ENCODE measurements at regions not wholly inside any gene's neighbourhood (a gene's known extent, or its start where the extent isn't known, plus 50 kb on each side); places are given as distances from the start of the nearest gene placed in this dataset.
A peak's percentile ranks its signal among the peaks of the same experiment; 100 is the strongest.
"Not testable (repeated sequence)": the region's sequence is repeated elsewhere in the genome, so short reads cannot be mapped to it uniquely, and the experiment has no call there.

GRCh38 chr16:10261077-10261476, 78.8 kb upstream of the GRIN2A start:
- ATAC-seq = no peak
- no peaks in the 10 kb centered on the region for H3K27me3 ChIP-seq
- H3K27ac ChIP-seq = no peak overlapping the region
- no peak for TF ChIP-seq CTCF (IDR thresholded peaks at IDR 0.05)
- TF ChIP-seq POLR2A (IDR thresholded peaks at IDR 0.05) = no peak
- H3K4me3 ChIP-seq = no peak overlapping the region
- H3K9me3 ChIP-seq = no peaks in the 10 kb centered on the region
- H3K4me1 ChIP-seq = peaks cover 0 to 56% (median 8%) of the 10 kb centered on the region in 4 donors
- WGBS (ENCODE audit: insufficient coverage, low coverage, low lambda C conversion rate, missing lambda C conversion rate) = 78% methylated on average over 11 of the region's 11 CpGs
- no peak for DNase-seq
- H3K36me3 ChIP-seq = no peaks in the 10 kb centered on the region
- intact Hi-C loops (cut with DNase I) = no loop called here

DNA sequence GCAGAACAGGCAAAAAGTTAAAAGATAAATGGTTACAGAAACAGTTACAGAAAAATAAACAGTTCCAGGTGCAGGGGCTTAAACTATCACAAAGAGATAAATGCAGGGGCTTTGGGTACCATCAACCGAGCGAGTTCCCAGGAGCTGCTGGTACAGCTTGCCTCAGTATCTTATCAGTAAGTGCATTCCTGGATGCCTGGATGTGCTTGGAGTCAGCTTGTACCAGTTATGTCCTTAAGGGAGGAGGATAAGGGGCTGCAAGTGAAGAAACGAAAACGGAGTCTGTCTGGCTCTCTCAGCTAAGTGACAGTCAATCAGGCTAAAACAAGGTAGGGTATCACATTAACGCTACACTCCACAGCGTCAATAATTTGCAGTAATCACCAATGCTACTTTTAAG, 79.3 kb upstream of the GRIN2A start:
- H3K9me3 ChIP-seq; H3K27me3 ChIP-seq; H3K27ac ChIP-seq; DNase-seq; H3K36me3 ChIP-seq; H3K4me3 ChIP-seq; ATAC-seq; intact Hi-C loops (cut with DNase I): not testable (repeated sequence)
- H3K4me1 ChIP-seq = peaks cover 0 to 56% (median 8%) of the 10 kb centered on the region in 4 donors
- 73% methylated on average over 6 of the region's 6 CpGs for WGBS (ENCODE audit: insufficient coverage, low coverage, low lambda C conversion rate, missing lambda C conversion rate)

DNA sequence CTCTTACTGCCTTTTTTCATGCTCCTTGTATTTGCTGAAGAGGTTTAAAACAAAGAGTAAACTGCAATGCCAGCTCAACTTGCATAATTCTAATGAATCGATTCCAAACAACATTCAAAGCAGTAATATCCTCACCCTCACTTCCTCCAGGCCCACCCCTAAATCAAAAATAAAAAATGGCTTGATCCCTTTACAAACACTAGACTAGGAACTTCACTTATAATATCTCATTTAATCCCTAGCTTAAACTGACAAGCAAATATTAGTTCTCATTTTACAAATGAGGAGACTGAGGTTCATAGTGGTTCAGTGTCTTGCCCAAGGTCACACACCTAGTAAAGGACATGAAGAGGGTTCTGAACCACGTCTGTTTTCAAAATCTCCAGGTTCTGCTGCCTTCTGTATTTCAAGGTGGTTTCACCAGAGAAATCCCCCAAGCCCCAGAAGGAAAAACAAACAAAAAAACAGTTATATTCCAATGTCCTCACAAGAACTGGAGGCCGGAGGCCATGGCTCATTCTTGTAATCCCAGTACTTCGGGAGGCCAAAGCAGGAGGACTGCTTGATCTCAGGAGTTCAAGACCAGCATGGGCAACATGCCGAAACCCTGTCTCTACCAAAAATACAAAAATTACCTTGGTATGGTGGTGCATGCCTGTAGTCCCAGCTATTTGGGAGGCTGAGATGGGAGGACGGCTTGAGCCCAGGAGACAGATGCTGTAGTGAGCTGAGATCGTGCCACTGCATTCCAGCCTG, 80.3 kb upstream of the GRIN2A start:
- Histone ChIP-seq H3K4me1 (peaks cover 0 to 48% (median 6%) of the 10 kb centered on the region in 4 donors), H3K27me3 (no peaks in the 10 kb centered on the region), H3K4me3 (no peak overlapping the region), H3K36me3 (no peaks in the 10 kb centered on the region), H3K9me3 (no peaks in the 10 kb centered on the region), H3K27ac (peak overlapping the region in 2 of 3 donors; percentile 19 to 85)
- TF ChIP-seq POLR2A (IDR thresholded peaks at IDR 0.05) (no peak), CTCF (IDR thresholded peaks at IDR 0.05) (no peak)
- no peak for ATAC-seq
- 75% methylated on average over 7 of the region's 7 CpGs for WGBS (ENCODE audit: insufficient coverage, low coverage, low lambda C conversion rate, missing lambda C conversion rate)
- intact Hi-C loops (cut with DNase I) = no loop called here
- DNase-seq = no peak

- Histone ChIP-seq H3K9me3 (no peaks in the 10 kb centered on the region), H3K4me3 (peak overlapping the region; percentile 3 to 25 (median 3)), H3K27me3 (no peaks in the 10 kb centered on the region), H3K36me3 (no peaks in the 10 kb centered on the region), H3K4me1 (peaks cover 0 to 53% (median 4%) of the 10 kb centered on the region in 4 donors), H3K27ac (peak overlapping the region in 2 of 3 donors; percentile 77 to 85)
- TF ChIP-seq POLR2A (IDR thresholded peaks at IDR 0.05) (no peak), CTCF (IDR thresholded peaks at IDR 0.05) (no peak)
- 40% methylated on average over 11 of the region's 11 CpGs for WGBS (ENCODE audit: insufficient coverage, low coverage, low lambda C conversion rate, missing lambda C conversion rate)
- ATAC-seq = peak; percentile 83 to 94 (median 92)
- peak; percentile 33 to 82 (median 77) for DNase-seq
- intact Hi-C loops (cut with DNase I) = no loop called here
These were observed 83.8 kb upstream of the GRIN2A start for GRCh38 chr16:10265770-10266615.

DNA sequence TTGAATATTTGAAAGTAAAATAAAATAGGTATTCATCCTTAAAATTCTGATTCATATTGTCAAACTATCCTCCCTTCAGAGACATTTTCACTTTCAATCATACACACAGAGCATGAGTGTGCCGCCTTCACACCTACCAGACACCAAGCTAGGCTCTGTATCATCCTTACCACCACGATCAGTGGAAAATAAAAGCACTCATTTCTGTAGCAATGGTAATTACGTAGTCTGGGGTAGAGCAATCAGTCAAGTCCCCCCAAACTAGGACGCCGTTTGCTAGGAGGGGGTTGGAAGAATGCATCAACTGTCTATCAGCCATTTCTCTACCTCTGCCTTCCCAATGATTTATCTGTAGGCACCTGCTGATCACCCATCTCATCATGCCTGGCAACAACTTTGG, 84.6 kb upstream of the GRIN2A start:
- no peaks in the 10 kb centered on the region for H3K27me3 ChIP-seq
- 84% methylated on average over 5 of the region's 5 CpGs for WGBS (ENCODE audit: insufficient coverage, low coverage, low lambda C conversion rate, missing lambda C conversion rate)
- peaks cover 0 to 50% (median 4%) of the 10 kb centered on the region in 4 donors for H3K4me1 ChIP-seq
- intact Hi-C loops (cut with DNase I) = no loop called here
- no peaks in the 10 kb centered on the region for H3K9me3 ChIP-seq
- ATAC-seq (no peak), DNase-seq (no peak)
- H3K27ac ChIP-seq = peak overlapping the region in 1 of 3 donors; percentile 77
- TF ChIP-seq CTCF (IDR thresholded peaks at IDR 0.05) = no peak
- TF ChIP-seq POLR2A (IDR thresholded peaks at IDR 0.05) = no peak
- no peak overlapping the region for H3K4me3 ChIP-seq
- no peaks in the 10 kb centered on the region for H3K36me3 ChIP-seq
